ENCODE measurements at regions not wholly inside any gene's neighbourhood (a gene's known extent, or its start where the extent isn't known, plus 50 kb on each side); places are given as distances from the start of the nearest gene placed in this dataset.

DNA sequence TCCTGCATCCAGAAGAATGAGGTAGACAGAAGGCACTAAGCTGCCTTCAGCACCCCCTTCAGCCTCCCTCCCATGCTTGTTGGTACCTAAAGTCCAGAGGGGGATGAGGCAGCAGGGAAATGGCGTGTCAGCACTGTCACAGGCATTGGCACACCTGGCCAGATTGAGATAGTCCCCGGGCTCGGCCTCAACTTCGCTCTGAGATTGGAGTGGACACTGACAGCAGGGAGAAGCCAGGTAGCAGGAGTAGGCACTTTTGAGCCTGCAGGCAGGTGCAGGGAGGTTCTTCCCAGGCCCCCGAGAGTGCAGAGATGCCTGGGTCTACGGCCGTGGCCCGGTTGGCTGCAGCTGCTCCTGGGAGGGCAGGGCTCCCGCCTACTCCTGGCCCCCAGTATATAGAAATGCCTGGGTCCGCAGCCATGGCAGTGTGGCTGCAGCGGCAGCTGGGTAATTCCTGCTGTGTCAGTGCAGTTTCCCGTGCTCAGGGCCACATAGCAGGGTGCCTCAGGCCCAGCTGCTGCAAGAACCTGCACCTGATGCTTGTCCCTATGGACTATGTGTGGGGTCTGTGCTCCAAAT lies 160.3 kb downstream of the SLITRK6 start:
- TF ChIP-seq EZH2 (IDR thresholded peaks at IDR 0.05; ENCODE audit: borderline replicate concordance), result no peak
- TF ChIP-seq, protein P1, sequence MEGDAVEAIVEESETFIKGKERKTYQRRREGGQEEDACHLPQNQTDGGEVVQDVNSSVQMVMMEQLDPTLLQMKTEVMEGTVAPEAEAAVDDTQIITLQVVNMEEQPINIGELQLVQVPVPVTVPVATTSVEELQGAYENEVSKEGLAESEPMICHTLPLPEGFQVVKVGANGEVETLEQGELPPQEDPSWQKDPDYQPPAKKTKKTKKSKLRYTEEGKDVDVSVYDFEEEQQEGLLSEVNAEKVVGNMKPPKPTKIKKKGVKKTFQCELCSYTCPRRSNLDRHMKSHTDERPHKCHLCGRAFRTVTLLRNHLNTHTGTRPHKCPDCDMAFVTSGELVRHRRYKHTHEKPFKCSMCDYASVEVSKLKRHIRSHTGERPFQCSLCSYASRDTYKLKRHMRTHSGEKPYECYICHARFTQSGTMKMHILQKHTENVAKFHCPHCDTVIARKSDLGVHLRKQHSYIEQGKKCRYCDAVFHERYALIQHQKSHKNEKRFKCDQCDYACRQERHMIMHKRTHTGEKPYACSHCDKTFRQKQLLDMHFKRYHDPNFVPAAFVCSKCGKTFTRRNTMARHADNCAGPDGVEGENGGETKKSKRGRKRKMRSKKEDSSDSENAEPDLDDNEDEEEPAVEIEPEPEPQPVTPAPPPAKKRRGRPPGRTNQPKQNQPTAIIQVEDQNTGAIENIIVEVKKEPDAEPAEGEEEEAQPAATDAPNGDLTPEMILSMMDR (IDR thresholded peaks at IDR 0.05; ENCODE audit: poor library complexity), result no peak
